Stimulated activated CD8-positive, alpha-beta memory T cell treated with anti-CD3 and anti-CD28 coated beads, Interleukin-15, amount 100 ng/mL, for 4 hours (primary cell): ENCODE measurements at regions not wholly inside any gene's neighbourhood (a gene's known extent, or its start where the extent isn't known, plus 50 kb on each side); places are given as distances from the start of the nearest gene placed in this dataset.
"Not testable (repeated sequence)": the region's sequence is repeated elsewhere in the genome, so short reads cannot be mapped to it uniquely, and the experiment has no call there.

Experiments
- DNase-seq, 2 donors: peaks; one replicate each; pipeline ENCODE4 v3.0.0-alpha.2; 2020; ENCODE audit warnings: low read depth in 2 of 2

GRCh38 chr2:184993746-184994145 lies 395.4 kb downstream of the ZNF804A start:
- DNase-seq, result no peak

- DNase-seq, result no peak
Measured at GRCh38 chr2:185006481-185006880, 408.2 kb downstream of the ZNF804A start.

DNA sequence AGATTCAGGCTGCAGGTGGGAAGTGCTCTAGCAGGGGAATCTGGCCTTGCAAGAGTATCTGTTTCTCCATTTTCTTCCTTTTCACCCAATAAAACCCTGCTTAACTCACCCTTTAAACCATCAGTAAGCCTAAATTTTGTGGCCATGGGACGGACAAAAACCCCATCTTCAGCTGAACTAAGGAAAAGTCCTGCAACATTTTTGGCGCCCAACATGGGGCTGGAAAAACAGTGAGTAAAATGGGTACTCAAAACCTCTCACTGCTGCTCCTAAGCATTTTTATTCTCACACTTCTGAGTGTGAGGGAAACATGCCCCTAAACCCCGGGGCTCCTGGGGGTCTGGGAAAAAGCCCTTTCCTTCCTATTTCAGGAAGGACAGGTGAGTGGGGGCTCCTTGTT lies 414.3 kb downstream of the ZNF804A start:
- no peak for DNase-seq

GRCh38 chr2:185014076-185014475 lies 415.7 kb downstream of the ZNF804A start:
- no peak for DNase-seq

DNA sequence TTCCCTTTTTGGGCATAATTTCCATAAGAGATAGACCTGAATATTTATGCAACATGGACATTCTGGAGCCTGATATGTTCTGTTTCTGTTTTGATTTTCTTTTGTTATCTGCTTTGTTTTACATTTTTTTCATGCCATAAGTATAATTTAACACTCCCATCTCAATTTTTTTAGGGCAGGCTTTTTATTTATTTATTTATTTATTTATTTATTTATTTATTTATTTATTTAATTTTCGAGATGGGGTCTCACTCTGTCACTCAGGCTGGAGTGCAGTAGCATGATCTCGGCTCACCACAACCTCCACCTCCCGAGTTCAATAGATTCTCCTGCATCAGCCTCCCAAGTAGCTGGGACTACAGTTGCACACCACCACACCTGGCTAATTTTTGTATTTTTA lies 427.6 kb downstream of the ZNF804A start:
- not testable (repeated sequence) for DNase-seq

GRCh38 chr2:185035906-185036305 lies 437.6 kb downstream of the ZNF804A start:
- no peak for DNase-seq

DNA sequence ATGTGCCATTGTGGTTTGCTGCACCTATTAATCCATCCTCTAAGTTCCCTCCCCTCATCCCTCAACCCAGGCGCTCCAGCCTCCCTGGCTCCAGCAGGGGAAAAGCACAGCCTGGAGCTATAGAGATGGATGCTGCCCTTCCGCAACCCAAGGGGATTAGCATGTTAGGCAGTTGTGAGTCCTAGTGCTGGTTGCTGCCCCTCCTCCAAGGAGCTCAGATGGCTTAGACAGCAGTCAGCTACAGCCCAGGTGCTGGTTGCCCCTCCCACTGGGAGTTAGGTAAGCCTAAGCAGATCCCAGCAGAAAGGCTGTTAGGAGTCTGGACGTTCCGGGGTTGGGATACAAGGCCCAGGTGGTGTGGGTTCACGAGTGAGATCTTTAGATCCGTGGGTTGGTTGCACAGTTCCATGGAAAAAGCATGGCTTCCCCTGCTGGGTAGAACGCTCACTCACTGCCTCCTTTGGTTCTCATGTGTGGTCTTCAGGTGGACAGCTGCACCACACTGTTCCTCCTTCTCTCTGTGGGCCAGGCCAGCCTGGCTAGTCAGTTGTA lies 446.1 kb downstream of the ZNF804A start:
- DNase-seq, result no peak

GRCh38 chr2:185050804-185051203 lies 452.5 kb downstream of the ZNF804A start:
- DNase-seq, result no peak

- no peak for DNase-seq
Measured at GRCh38 chr2:185063761-185064160, 465.4 kb downstream of the ZNF804A start.

DNA sequence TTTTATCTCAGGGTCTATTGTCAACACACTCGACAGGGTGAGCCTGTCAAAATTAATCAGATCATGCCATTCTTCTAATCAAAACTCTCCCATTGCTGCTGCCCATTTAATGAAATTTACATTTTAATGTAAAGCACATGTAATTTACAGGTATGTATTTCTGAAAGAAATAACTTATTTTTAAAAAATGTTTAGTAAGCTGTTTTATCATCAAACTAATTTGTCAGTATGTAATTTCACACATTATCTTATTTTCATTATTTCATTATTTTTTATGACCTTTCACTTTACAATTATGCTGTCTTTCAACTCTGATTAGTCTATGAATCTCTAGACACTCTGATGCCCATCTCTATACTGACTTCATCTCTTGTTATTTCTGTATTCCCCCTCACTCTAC lies 467.8 kb downstream of the ZNF804A start:
- no peak for DNase-seq

DNA sequence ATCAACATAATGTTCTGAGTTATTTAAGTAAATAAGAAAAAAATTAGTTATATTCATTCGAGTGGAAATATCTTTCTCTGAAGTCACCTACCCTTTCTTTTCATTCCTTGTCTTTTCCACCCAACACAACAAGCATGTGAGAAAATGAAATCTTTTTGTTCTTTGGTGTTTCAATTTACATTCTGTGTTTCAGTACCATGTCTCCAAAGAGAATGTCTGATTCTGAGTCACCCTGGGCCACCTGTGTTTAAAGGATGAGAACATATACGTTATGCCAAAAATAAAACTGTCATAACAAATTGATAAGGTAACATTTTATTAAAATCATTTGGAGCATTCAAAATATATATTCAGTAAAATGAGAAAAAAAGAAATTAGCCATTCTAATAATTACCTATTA lies 470.8 kb downstream of the ZNF804A start:
- DNase-seq, result no peak

DNA sequence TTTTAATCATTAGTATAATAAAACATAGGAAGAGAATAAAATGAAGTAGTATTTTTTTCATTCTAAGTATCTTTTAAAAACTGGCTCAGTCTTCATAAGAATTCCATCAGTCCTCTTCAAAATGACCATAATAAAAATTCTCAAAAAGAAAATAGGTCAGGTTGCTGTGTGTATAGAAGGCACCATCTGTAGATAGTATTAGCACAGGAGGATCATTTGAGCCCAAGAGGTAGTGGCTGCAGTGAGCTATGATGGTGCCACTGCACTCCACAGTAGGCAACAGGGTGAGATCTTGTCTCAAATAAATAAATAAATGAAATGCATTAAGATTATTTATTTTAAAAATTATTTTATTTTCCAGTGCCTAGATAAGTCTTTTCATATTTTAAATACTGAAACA lies 475.8 kb downstream of the ZNF804A start:
- no peak for DNase-seq

DNA sequence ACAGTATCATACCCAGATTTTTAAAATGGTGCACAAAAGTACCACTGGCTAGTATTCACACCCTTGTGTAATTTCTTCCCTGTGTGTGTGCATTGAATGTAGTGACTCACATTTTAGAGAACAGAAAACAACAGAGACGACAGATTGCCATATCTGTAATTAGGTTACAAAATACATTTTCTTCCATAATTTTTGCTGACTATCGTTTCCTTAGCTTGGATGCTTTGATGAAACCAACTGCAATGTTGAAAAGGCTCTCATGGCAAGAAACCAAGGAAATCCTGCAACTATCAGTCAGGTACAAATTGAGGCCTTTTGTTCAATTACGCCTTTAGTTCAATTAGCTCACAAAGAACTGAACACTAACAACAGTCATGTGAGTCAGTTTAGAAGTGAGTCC lies 484.4 kb downstream of the ZNF804A start:
- DNase-seq, result no peak

DNA sequence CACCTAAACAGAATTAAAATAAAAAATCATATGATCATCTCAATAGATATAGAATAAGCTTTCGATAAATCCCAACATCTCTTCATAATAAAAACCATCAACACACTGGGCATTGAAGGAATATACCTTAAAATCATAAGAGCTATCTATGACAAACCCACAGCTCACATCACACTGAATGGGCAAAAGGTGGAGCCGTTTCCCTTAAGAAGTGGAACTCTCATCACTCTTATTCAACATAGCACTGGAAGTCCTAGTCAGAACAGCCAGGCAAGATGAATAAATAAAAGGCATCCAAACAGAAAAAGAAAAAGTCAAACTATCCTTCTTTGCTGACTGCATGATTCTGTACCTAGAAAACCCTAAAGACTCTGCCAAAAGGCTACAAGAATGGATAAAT lies 510.3 kb downstream of the ZNF804A start:
- no peak for DNase-seq

DNA sequence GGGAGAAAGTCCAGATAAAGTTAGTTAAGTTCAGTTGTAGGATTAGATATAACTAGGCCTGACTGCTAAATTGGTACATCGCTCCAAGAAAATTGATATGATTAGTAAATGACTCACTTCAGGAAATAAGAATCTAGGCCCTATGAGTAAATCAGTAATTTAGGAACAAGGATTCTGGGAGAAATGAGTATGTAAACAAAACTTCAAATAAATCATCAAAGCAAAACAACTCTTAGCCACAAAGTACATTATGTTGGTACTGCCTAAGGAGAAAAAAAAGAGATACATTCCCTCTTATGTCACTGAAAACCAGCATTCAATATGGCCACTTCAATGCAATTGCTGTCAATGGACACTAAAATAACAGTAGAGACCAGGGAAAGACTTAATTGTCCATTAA lies 529.1 kb downstream of the ZNF804A start:
- no peak for DNase-seq

GRCh38 chr2:185128346-185128745 lies 530.0 kb downstream of the ZNF804A start:
- DNase-seq, result no peak

- DNase-seq, result no peak
Measured at GRCh38 chr2:185128996-185129395, 530.7 kb downstream of the ZNF804A start.

DNA sequence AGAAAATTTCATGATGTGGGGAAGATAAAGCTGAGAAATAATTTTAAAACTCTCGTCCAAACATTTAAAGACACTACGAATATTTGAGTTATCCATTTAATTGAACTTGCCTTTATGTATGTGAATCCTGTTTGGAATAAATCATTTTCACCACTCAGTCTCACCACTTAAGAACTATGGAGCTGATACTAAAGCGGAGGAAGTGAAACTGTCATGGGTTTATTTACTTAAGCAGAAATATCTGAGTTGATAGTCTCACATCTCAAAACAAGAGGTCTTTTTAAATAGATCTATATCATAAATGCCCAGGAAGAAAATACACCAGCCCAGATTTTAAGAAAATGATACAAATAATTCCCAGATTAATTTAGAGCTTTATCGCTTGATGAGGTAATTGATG lies 532.4 kb downstream of the ZNF804A start:
- no peak for DNase-seq

DNA sequence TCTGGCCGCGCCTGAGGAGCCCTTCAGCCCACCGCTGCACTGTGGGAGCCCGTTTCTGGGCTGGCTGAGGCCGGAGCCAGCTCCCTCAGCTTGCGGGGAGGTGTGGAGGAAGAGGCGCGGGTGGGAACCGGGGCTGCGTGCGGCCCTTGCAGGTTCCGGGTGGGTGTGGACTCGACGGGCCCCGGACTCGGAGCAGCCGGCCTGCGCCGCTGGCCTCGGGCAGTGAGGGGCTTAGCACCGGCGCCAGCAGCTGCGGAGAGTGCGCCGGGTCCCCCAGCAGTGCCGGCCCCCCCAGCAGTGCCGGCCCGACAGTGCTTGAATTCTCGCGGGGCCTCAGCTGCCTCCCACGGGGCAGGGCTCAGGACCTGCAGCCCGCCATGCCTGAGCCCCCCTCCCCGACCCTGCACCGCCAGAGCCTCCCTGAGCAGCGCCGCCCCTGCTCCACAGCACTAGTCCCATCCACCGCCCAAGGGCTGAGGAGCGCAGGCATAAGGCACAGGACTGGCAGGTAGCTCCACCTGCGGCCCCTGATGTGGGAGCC lies 534.2 kb downstream of the ZNF804A start:
- no peak for DNase-seq

DNA sequence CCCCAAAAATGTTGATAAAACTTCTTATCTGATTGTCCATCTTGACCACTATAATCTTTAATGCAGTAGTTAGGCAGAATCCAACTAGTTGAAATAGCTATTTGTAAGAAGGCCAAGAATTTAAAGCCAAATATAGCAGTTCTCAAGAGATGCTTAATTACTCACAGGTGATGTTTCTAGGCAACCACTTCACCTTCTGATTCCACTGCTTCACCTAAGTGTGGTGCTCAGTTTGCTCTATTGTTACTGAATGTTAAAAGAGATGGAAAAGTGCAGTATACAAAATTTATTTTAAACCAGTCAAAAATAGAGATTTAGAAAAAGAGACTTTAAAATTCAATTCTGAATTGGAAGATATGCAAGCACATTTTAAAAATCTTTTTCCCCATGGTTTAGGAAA lies 539.4 kb downstream of the ZNF804A start:
- no peak for DNase-seq

- DNase-seq, result no peak
Measured at GRCh38 chr2:185142677-185143076, 544.3 kb downstream of the ZNF804A start.

GRCh38 chr2:185144159-185144919 lies 546.0 kb downstream of the ZNF804A start:
- no peak for DNase-seq

DNA sequence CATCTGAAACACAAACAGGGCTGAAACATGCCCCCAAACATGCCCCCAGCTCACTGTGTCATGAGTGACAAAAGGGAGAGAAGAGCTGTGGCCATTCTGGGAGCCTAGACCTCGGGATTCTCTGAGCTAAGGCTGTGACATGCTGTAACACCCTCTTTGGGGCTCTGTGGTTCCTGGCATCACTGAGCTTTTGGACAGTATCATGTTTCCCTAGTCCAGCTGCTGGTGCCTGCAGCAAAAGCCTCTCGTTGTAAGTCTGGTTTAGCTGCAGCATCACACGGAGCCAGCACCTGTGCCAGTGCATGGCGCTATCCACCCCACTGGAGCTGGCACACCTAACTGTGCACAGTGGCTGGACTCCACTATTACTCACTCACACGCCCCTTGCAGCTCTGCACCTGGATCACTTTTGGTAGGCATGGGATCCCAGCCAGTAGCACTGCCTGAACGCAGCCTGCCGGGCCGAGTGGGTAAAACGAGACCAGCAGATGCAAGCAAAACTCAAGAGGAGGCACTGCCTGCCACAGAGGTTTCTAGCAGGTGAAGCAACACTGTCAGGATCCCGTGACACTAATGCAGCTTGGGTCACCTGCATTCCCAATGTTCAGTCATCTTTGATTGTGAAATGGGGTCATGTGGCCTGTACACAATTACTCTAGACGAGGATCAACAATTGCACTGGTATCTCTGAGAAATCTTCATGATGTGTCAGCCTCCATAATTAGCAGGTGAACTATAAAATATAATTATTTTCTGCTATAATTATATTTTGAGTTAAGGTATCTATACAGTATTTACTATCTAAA lies 547.2 kb downstream of the ZNF804A start:
- DNase-seq, result no peak
